ENCODE measurements at regions not wholly inside any gene's neighbourhood (a gene's known extent, or its start where the extent isn't known, plus 50 kb on each side); places are given as distances from the start of the nearest gene placed in this dataset.

GRCh38 chr12:38138225-38139221 lies 178.1 kb upstream of the ALG10B start:
- DNase-seq (ENCODE audit: low spot score in 2 of 2) (peak; percentile 58 to 67), FAIRE-seq (peak; percentile 88)

- DNase-seq (ENCODE audit: low spot score in 2 of 2) (no peak), FAIRE-seq (no peak)
Observed at GRCh38 chr12:38139456-38139855, 177.1 kb upstream of the ALG10B start.

GRCh38 chr12:38141239-38141638 lies 175.3 kb upstream of the ALG10B start:
- FAIRE-seq (no peak), DNase-seq (ENCODE audit: low spot score in 2 of 2) (no peak)

DNA sequence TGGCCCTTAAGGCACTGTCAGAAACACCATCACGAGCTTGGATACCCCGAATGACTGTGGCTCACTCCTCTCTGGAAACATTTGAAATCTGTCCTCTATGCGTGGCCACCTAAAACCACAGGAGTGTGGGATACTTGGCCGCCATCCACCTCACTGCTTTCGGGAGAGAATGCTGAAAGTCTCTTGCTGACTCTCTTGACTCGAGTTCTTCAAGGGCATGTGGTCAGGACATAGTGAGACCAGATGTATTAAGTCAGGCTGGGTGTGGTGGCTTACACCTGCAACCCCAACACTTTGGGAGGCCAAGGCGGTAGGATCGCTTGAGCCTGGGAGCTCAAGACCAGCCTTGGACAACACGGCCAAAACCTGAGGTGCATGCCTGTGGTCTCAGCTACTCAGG lies 174.7 kb upstream of the ALG10B start:
- no peak for FAIRE-seq
- DNase-seq (ENCODE audit: low spot score in 2 of 2) = no peak

DNA sequence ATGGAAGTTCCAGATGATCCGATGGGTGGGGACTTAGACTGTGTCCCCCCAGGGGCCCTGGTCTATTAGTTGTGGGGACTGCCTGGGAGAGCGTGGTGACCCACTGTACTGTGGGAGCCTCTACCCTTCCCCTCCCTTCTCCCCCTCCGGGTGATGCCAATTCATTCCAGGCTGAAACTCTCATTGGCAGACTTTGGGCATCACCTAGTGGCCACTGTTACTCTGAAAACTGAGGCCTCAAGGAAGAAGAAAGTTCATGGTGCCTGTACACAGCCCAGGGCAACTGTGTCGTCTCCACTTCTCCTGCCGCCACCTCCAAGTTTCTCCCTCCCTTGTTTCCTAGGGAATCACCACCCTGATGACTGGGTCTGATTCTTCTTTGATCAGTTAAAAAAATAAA lies 173.6 kb upstream of the ALG10B start:
- no peak for FAIRE-seq
- DNase-seq (ENCODE audit: low spot score in 2 of 2) = no peak

DNA sequence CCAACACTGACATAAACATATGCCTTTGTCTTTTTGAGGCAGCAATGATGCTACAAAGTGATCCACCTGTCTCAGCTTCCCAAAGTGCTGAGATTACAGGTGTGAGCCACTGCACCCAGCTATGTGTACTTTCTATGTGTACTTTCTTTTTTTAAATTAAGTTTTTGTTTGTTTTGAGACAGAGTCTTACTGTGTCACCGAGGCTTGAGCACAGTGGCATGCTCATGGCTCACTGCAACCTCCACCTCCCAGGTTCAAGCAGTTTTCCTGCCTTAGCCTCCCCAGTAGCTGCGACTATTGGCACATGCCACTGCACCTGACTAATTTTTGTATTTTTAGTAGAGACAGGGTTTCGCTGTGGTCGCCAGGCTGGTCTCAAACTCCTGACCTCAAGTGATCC lies 172.5 kb upstream of the ALG10B start:
- no peak for DNase-seq (ENCODE audit: low spot score in 2 of 2)
- no peak for FAIRE-seq

GRCh38 chr12:38144601-38145436 lies 171.8 kb upstream of the ALG10B start:
- DNase-seq (ENCODE audit: low spot score in 2 of 2) = no peak
- no peak for FAIRE-seq

- DNase-seq (ENCODE audit: low spot score in 2 of 2) = no peak
Observed at GRCh38 chr12:38149395-38150073, 167.0 kb upstream of the ALG10B start.

GRCh38 chr12:38151991-38152700 lies 164.4 kb upstream of the ALG10B start:
- FAIRE-seq (no peak), DNase-seq (ENCODE audit: low spot score in 2 of 2) (no peak)

More at GRCh38 chr12:38149395-38150073, 167.0 kb upstream of the ALG10B start:
- FAIRE-seq = no peak

DNA sequence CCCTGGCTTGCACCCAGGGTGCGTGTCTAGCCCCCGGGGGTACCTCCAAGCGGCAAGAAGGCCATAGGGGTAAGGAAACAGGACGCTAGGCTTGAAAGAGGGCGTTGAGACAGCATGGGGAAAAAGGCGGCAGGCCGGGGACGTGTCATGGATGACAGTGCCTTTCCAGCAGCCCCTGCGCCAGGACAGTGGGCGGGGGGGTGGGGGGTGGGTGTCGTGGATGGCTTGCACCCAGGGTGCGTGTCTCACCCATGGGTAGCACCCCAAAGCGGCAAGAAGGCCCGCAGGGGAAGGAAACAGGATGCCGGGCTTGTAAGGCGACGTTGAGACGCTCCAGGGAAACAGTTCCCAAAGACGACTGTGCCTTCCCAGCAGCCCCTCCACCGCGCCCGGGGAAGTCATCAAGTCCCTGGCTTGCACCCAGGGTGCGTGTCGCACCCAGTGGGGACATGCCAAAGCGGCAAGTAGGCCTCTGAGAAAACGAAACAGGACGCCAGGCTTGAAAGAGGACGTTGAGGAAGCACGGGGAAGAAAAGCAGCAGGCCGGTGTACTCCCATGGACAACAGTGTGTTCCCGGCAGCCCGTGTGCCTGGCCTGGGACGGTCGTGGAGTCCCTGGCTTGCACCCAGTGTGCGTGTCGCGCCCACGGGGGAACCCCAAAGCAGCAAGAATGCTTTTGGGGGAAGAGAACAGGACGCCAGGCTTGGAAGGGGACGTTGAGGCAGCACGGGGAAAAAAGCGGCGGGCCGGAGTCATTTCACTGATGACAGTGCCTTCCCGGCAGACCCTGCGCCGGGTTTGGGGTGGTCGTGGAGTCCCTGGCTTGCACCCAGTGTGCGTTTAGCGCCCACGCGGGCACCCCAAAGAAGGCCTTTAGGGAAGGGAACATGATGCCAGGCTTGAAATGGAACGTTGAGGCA lies 163.5 kb upstream of the ALG10B start:
- no peak for DNase-seq (ENCODE audit: low spot score in 2 of 2)
- no peak for FAIRE-seq

DNA sequence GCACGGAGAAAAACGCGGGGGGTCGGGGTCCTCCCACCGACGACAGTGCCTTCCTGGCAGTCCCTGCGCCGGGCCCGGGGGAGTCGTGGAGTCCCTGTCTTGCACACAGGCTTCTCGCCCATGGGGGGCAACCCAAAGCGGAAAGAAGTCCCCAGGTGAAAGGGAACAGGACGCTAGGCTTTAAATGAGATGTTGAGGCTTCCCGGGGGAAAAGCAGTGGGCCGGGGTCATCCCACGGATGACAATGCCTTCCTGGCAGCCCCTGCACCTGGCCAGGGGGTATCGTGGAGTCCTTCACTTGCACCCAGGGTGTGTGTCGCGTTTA lies 162.9 kb upstream of the ALG10B start:
- DNase-seq (ENCODE audit: low spot score in 2 of 2) (no peak), FAIRE-seq (no peak)

- FAIRE-seq (no peak), DNase-seq (ENCODE audit: low spot score in 2 of 2) (no peak)
Observed at GRCh38 chr12:38154096-38155019, 162.2 kb upstream of the ALG10B start.

DNA sequence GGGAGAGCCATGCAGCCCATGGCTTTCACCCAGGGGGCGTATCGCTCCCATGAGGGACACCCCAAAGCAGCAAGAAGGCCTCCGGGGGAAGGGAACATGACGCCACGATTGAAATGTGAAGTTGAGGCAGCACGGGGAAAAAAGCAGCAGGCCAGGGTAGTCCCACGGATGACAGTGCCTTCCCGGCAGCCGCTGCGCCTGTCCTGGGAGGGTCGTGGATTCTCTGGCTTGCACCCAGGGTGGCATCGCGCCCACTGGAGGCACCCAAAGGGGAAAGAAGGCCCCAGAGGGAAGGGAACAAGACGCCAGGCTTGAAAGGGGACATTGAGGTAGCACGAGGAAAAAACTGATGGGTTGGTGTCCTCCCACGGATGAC lies 161.6 kb upstream of the ALG10B start:
- no peak for DNase-seq (ENCODE audit: low spot score in 2 of 2)
- no peak for FAIRE-seq

GRCh38 chr12:38155526-38156496 lies 160.8 kb upstream of the ALG10B start:
- FAIRE-seq (no peak), DNase-seq (ENCODE audit: low spot score in 2 of 2) (no peak)

DNA sequence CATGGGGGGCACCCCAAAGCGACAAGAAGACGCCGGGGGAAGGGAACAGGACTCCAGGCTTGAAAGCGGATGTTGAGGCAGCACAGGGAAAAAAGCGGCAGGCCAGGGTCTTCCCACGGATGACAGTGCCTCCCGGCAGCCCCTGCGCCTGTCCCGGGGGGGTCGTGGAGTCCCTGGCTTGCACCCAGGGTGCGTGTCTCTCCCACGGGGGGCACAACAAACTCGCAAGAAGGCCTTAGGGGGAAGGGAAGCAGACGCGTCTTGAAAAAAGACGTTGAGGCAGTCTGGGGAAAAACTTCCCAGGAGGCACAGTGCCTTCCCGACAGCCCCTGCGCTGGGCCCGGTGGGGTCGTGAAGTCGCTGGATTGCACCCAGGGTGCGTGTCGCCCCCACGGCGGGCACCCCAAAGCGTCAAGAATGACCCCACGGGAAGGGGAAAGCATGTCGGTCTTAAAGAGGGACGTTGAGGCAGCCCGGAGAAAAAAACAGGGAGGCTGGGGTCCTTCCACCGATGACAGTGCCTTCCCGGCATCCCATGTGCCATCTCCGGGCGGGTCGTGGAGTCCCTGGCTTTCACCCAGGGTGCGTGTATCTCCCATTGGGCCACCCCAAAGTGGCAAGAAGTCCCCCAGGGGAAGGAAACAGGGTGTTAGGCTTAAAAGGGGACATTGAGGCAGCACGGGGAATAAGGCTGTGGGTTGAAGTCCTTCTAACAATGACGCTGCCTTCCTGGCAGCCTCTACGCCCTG lies 159.9 kb upstream of the ALG10B start:
- FAIRE-seq (no peak), DNase-seq (ENCODE audit: low spot score in 2 of 2) (no peak)

DNA sequence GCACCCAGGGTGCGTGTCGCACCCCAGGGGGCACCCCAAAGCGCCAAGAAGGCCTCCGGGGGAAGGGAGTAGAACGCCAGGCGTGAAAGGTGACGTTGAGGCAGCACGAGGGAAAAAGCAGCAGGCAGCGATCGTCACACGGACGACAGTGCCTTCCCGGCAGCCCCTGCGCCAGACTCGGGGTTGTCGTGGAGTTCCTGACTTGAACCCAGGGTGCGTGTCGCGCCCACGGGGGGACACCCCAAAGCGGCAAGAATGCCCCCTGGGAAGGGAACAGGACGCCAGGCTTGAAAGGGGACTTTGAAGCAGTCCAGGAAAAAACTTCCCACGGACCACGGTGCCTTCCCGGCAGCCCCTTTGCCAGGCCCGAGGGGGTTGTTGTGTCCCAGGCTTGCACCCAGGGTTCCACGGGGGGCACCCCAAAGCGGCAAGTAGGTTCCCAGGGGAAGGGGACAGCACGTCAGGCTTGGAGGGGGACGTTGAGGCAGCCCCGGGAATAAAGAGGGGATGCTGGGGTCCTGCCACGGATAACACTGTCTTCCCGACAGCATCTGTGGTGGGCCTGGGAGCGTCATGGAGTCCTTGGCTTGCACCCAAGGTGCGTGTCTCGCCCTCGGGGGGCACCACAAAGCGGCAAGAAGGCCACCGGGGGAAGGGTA lies 159.2 kb upstream of the ALG10B start:
- no peak for DNase-seq (ENCODE audit: low spot score in 2 of 2)
- no peak for FAIRE-seq

Measured in frontal cortex (tissue), 3 donors.